K562 (cell line): ENCODE measurements at regions not wholly inside any gene's neighbourhood (a gene's known extent, or its start where the extent isn't known, plus 50 kb on each side); places are given as distances from the start of the nearest gene placed in this dataset.

Source experiments
- ARID2 ChIP-seq: fragments of 450-650 bp; IDR thresholded peaks from 2 replicates; pipeline ENCODE4 v1.6.1; 2017; ENCODE audit warnings: antibody characterized with exemption, mild to moderate bottlenecking
- COPS2 ChIP-seq: fragments of 450-650 bp; conservative IDR thresholded peaks from 2 replicates; pipeline ENCODE4 v1.6.1; 2016; ENCODE audit warnings: mild to moderate bottlenecking, moderate library complexity
- CTCF ChIP-seq, 3 experiments: IDR thresholded peaks in 2 of 3; conservative IDR thresholded peaks in 1 of 3; 2 replicates each; pipeline ENCODE4 v1.5.1; 2011 to 2012; ENCODE audit warnings: low read length in 3 of 3, mild to moderate bottlenecking in 3 of 3, control low read depth in 2 of 3, improper control_type of control experiment in 1 of 3, inconsistent platforms in 1 of 3, low read depth in 1 of 3, mixed read lengths in 1 of 3, moderate library complexity in 1 of 3; ENCODE audit not compliant: insufficient read depth in 2 of 3
- HDAC6 ChIP-seq: IDR thresholded peaks from 2 replicates; pipeline ENCODE4 v1.6.1; 2012; ENCODE audit warnings: low read depth, mild to moderate bottlenecking, control low read depth, inconsistent platforms, low read length, moderate library complexity
- PATZ1 ChIP-seq: fragments of 250-450 bp; sonication (Bioruptor Pico); IDR thresholded peaks from 2 replicates; pipeline ENCODE4 v1.5.0; 2020; ENCODE audit warnings: mild to moderate bottlenecking, borderline replicate concordance
- POLR2AphosphoS5 ChIP-seq: IDR thresholded peaks from 2 replicates; pipeline ENCODE4 v1.6.1; 2011; ENCODE audit warnings: mild to moderate bottlenecking, low read depth, low read length, moderate library complexity; ENCODE audit not compliant: control insufficient read depth, insufficient read depth
- RFX5 ChIP-seq: IDR thresholded peaks from 2 replicates; pipeline ENCODE4 v1.6.1; 2011; ENCODE audit warnings: low read depth, mild to moderate bottlenecking, improper control_type of control experiment, low read length
- TBL1XR1 ChIP-seq, 2 experiments: IDR thresholded peaks; 2 replicates each; pipeline ENCODE4 v1.6.1; 2012; ENCODE audit warnings: improper control_type of control experiment in 2 of 2, low read length in 2 of 2, mild to moderate bottlenecking in 1 of 2

GRCh38 chr15:95097361-95097760, 866.0 kb downstream of the MCTP2 start:
- TF ChIP-seq POLR2AphosphoS5, result no peak
- TF ChIP-seq PATZ1 (CRISPR knock-in tag), result no peak
- TF ChIP-seq RFX5, result no peak
- TF ChIP-seq ARID2, result no peak
- no peak for TF ChIP-seq TBL1XR1 (IDR thresholded peaks at IDR 0.05; ENCODE audit: low read length in 2 of 2)
- no peak for TF ChIP-seq CTCF (IDR thresholded peaks at IDR 0.05 in 2 of 3, conservative IDR thresholded peaks at IDR 0.05 in 1 of 3; ENCODE audit: insufficient read depth in 2 of 3, low read depth in 1 of 3, low read length in 3 of 3)
- no peak for TF ChIP-seq COPS2
- no peak for TF ChIP-seq HDAC6
